Right atrium auricular region (tissue), 2 donors: ENCODE measurements at regions not wholly inside any gene's neighbourhood (a gene's known extent, or its start where the extent isn't known, plus 50 kb on each side); places are given as distances from the start of the nearest gene placed in this dataset.

Source experiments
- DNase-seq: peaks from one replicate; pipeline ENCODE4 v3.0.0-alpha.2; 2019; ENCODE audit warnings: low spot score
- H3K27ac ChIP-seq, 2 donors: fragments of 200-600 bp; sonication (generic); 1 replicate in 1 of 2; 2 replicates in 1 of 2; pipeline ENCODE4 v1.5.1; 2016 to 2019
- H3K27me3 ChIP-seq, 2 donors: fragments of 200-600 bp; sonication (generic); one replicate each; pipeline versions ENCODE4 v1.5.1 to v1.6.0; 2017 to 2019
- H3K36me3 ChIP-seq: fragments of 200-600 bp; sonication (generic); one replicate; pipeline ENCODE4 v1.5.1; 2016
- H3K4me1 ChIP-seq, 2 donors: fragments of 200-600 bp; sonication (generic); one replicate each; pipeline versions ENCODE4 v1.5.1 to v1.6.0; 2017 to 2019
- H3K4me3 ChIP-seq, 2 donors: fragments of 200-600 bp; sonication (generic); 1 replicate in 1 of 2; 2 replicates in 1 of 2; pipeline ENCODE4 v1.5.1; 2017 to 2019; ENCODE audit warnings: mild to moderate bottlenecking in 1 of 2, moderate library complexity in 1 of 2
- H3K9me3 ChIP-seq, 2 donors: fragments of 200-600 bp; sonication (generic); one replicate each; pipeline ENCODE4 v1.5.1; 2019
- TF ChIP-seq, protein P1 (sequence below), 2 donors: fragments of 200-600 bp; sonication (generic); IDR thresholded peaks; one replicate each; pipeline ENCODE4 v1.5.1; 2019; ENCODE audit warnings: antibody characterized with exemption in 2 of 2

DNA sequence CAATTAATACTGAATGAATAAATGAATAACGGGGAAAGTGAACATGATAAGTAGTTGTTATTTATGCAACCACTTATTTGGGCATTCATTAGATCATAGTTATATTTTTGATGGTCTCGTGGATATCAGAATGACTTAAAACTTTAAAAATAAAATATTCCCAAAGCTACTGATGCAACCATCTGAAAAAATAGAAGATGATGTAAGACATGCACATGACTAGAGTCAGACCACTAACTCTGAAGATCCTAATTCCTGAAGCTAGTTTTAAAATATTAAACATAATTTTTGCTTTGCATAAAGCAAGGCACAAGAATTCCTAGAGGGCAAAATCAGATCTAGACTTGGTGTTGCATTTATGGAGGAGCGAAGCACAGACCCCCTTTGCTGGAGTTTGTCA, 616.1 kb downstream of the IRS1 start:
- TF ChIP-seq, protein P1, sequence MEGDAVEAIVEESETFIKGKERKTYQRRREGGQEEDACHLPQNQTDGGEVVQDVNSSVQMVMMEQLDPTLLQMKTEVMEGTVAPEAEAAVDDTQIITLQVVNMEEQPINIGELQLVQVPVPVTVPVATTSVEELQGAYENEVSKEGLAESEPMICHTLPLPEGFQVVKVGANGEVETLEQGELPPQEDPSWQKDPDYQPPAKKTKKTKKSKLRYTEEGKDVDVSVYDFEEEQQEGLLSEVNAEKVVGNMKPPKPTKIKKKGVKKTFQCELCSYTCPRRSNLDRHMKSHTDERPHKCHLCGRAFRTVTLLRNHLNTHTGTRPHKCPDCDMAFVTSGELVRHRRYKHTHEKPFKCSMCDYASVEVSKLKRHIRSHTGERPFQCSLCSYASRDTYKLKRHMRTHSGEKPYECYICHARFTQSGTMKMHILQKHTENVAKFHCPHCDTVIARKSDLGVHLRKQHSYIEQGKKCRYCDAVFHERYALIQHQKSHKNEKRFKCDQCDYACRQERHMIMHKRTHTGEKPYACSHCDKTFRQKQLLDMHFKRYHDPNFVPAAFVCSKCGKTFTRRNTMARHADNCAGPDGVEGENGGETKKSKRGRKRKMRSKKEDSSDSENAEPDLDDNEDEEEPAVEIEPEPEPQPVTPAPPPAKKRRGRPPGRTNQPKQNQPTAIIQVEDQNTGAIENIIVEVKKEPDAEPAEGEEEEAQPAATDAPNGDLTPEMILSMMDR (IDR thresholded peaks at IDR 0.05), result no peak
- Histone ChIP-seq H3K27ac (no peak overlapping the region), H3K9me3 (peaks cover 0 to 8% of the 10 kb centered on the region in 2 donors)

GRCh38 chr2:226183033-226183432, 616.6 kb downstream of the IRS1 start:
- H3K4me3 ChIP-seq, result no peak overlapping the region
- no peaks in the 10 kb centered on the region for H3K36me3 ChIP-seq
- H3K9me3 ChIP-seq, result peaks cover 0 to 14% of the 10 kb centered on the region in 2 donors
- H3K27ac ChIP-seq, result no peak overlapping the region
- no peak for DNase-seq
- no peaks in the 10 kb centered on the region for H3K27me3 ChIP-seq
- TF ChIP-seq, protein P1 (IDR thresholded peaks at IDR 0.05), result no peak
- H3K4me1 ChIP-seq, result no peaks in the 10 kb centered on the region

More for the DNA sequence above, 616.1 kb downstream of the IRS1 start:
- Histone ChIP-seq H3K4me3 (no peak overlapping the region), H3K36me3 (no peaks in the 10 kb centered on the region), H3K4me1 (no peaks in the 10 kb centered on the region), H3K27me3 (no peaks in the 10 kb centered on the region)
- DNase-seq, result no peak

GRCh38 chr2:226181909-226182308, 617.7 kb downstream of the IRS1 start:
- no peak for DNase-seq
- H3K4me1 ChIP-seq, result no peaks in the 10 kb centered on the region
- TF ChIP-seq, protein P1 (IDR thresholded peaks at IDR 0.05), result no peak
- no peak overlapping the region for H3K4me3 ChIP-seq
- H3K27me3 ChIP-seq, result no peaks in the 10 kb centered on the region
- H3K9me3 ChIP-seq, result peaks cover 0 to 25% of the 10 kb centered on the region in 2 donors
- H3K27ac ChIP-seq, result no peak overlapping the region
- H3K36me3 ChIP-seq, result no peaks in the 10 kb centered on the region

GRCh38 chr2:226180281-226180884, 619.2 kb downstream of the IRS1 start:
- H3K4me1 ChIP-seq, result no peaks in the 10 kb centered on the region
- no peak overlapping the region for H3K4me3 ChIP-seq
- no peak overlapping the region for H3K27ac ChIP-seq
- no peaks in the 10 kb centered on the region for H3K27me3 ChIP-seq
- no peak for DNase-seq
- TF ChIP-seq, protein P1 (IDR thresholded peaks at IDR 0.05), result no peak
- peaks cover 0 to 25% of the 10 kb centered on the region in 2 donors for H3K9me3 ChIP-seq
- H3K36me3 ChIP-seq, result no peaks in the 10 kb centered on the region

DNA sequence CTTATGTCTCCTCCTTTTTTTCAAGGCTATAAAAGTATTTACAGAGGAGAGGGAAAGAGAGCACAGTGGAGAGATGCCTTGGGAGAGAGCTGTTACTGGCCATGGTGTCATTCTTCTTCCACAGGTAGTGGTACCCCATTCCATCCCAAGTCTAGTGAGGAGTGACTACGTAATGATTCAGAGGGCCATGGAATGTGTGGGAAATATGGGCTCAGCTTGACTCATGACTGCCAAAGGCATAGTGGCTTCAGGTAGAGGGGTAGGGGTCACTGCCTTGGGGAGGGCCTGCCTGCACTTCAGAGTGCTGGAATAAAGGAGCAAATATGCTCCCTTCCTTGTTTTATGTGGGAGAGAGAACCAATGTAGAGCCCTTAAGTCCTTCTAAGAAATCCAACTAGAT, 620.6 kb downstream of the IRS1 start:
- H3K27ac ChIP-seq, result no peak overlapping the region
- H3K4me3 ChIP-seq, result no peak overlapping the region
- no peak for DNase-seq
- H3K27me3 ChIP-seq, result no peaks in the 10 kb centered on the region
- no peaks in the 10 kb centered on the region for H3K4me1 ChIP-seq
- TF ChIP-seq, protein P1 (IDR thresholded peaks at IDR 0.05), result no peak
- no peaks in the 10 kb centered on the region for H3K36me3 ChIP-seq
- peaks cover 0 to 25% of the 10 kb centered on the region in 2 donors for H3K9me3 ChIP-seq
